ENCODE measurements at regions not wholly inside any gene's neighbourhood (a gene's known extent, or its start where the extent isn't known, plus 50 kb on each side); places are given as distances from the start of the nearest gene placed in this dataset.

DNA sequence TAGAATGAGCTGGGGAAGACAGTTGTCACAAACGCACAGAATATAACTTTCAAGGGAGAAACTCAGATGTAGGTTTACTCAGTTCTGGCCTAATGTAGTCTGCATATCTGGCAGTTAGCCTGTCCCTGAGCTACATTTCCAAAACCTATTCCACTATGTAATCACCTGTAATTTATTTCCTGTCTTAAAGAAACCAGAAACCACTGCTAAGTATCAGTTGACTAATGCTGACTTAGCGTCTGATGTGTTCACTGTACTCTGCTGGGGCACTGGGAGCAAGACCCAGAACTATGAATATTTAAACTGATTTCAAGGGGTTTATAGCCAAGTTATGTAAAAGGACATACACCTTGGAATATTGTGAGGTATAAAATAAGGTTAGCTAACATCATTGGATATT, 1995.2 kb upstream of the PIK3C3 start:
- Mint-ChIP-seq H3K36me3 (peaks cover 0 to 1% (median 0%) of the 10 kb centered on the region in 3 donors), H3K27ac (no peak overlapping the region), H3K4me3 (no peak overlapping the region), H3K9me3 (peaks cover 7 to 23% (median 19%) of the 10 kb centered on the region in 5 donors), H3K27me3 (no peaks in the 10 kb centered on the region), H3K4me1 (no peaks in the 10 kb centered on the region)
- POLR2A ChIA-PET: no interaction called here
- Histone ChIP-seq H3K4me3 (ENCODE audit: low read length) (no peak overlapping the region), H3K36me3 (ENCODE audit: insufficient read depth, low read length) (no peaks in the 10 kb centered on the region), H3K4me1 (ENCODE audit: insufficient read depth, low read length) (no peaks in the 10 kb centered on the region), H3K9me3 (ENCODE audit: low read length) (no peaks in the 10 kb centered on the region), H3K27ac (ENCODE audit: low read depth, low read length) (no peak overlapping the region), H3K27me3 (ENCODE audit: insufficient read depth, low read length, poor library complexity, severe bottlenecking) (no peaks in the 10 kb centered on the region)
- DNase-seq: no peak
- CTCF ChIA-PET: no interaction called here

- ChIA-PET POLR2A (no interaction called here), CTCF (no interaction called here)
- Mint-ChIP-seq H3K4me1 (no peaks in the 10 kb centered on the region), H3K27me3 (no peaks in the 10 kb centered on the region), H3K27ac (no peak overlapping the region), H3K9me3 (peaks cover 5 to 19% (median 13%) of the 10 kb centered on the region in 5 donors), H3K4me3 (no peak overlapping the region), H3K36me3 (no peaks in the 10 kb centered on the region)
- Histone ChIP-seq H3K27me3 (ENCODE audit: insufficient read depth, low read length, poor library complexity, severe bottlenecking) (no peaks in the 10 kb centered on the region), H3K4me3 (ENCODE audit: low read length) (no peak overlapping the region), H3K27ac (ENCODE audit: low read depth, low read length) (no peak overlapping the region), H3K36me3 (ENCODE audit: insufficient read depth, low read length) (no peaks in the 10 kb centered on the region), H3K9me3 (ENCODE audit: low read length) (no peaks in the 10 kb centered on the region), H3K4me1 (ENCODE audit: insufficient read depth, low read length) (no peaks in the 10 kb centered on the region)
- DNase-seq: no peak
These were observed 1996.2 kb upstream of the PIK3C3 start for GRCh38 chr18:39958876-39959275.

- ChIA-PET POLR2A (no interaction called here), CTCF (no interaction called here)
- no peaks in the 10 kb centered on the region for H3K27me3 ChIP-seq (ENCODE audit: insufficient read depth, low read length, poor library complexity, severe bottlenecking)
These were observed 2002.2 kb upstream of the PIK3C3 start for GRCh38 chr18:39952816-39953215.

DNA sequence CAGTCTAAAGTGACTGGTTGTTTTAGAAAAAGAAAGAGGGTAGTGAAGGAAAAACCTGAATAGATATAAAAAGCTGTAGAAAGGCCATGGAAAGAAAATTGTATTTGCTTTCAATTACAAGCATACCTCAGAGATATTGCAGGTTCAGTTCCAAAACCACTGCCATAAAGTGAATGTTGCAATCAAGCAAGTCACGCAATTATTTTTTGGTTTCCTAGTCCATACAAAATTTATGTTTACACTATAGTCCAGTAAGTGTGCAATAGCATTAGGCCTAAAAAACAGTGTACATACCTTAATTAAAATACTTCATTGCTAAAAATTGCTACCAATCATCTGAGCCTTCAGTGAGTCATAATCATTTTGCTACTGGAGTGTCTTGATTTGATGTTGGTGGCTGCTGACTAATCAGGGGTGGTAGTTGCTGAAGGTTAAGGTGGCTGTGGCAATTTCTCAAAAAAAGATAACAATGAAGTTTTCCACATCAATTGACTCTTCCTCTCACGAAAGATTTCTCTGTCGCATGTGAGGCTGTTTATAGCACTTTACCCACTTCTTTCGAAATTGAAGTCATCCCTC, 2003.8 kb upstream of the PIK3C3 start:
- Mint-ChIP-seq H3K27ac (no peak overlapping the region), H3K36me3 (no peaks in the 10 kb centered on the region), H3K9me3 (peaks cover 2 to 44% (median 7%) of the 10 kb centered on the region in 5 donors), H3K4me1 (no peaks in the 10 kb centered on the region), H3K27me3 (no peaks in the 10 kb centered on the region), H3K4me3 (no peak overlapping the region)
- no peak for DNase-seq
- no peak overlapping the region for H3K27ac ChIP-seq (ENCODE audit: low read depth, low read length)
- no peaks in the 10 kb centered on the region for H3K27me3 ChIP-seq (ENCODE audit: insufficient read depth, low read length, poor library complexity, severe bottlenecking)
- H3K36me3 ChIP-seq (ENCODE audit: insufficient read depth, low read length): no peaks in the 10 kb centered on the region
- no peak overlapping the region for H3K4me3 ChIP-seq (ENCODE audit: low read length)
- ChIA-PET CTCF (no interaction called here), POLR2A (no interaction called here)
- no peaks in the 10 kb centered on the region for H3K4me1 ChIP-seq (ENCODE audit: insufficient read depth, low read length)
- no peaks in the 10 kb centered on the region for H3K9me3 ChIP-seq (ENCODE audit: low read length)

More at GRCh38 chr18:39952816-39953215, 2002.2 kb upstream of the PIK3C3 start:
- H3K9me3 ChIP-seq (ENCODE audit: low read length): no peaks in the 10 kb centered on the region
- no peak for DNase-seq
- H3K4me3 ChIP-seq (ENCODE audit: low read length): no peak overlapping the region
- no peaks in the 10 kb centered on the region for H3K36me3 ChIP-seq (ENCODE audit: insufficient read depth, low read length)
- no peaks in the 10 kb centered on the region for H3K4me1 Mint-ChIP-seq
- no peaks in the 10 kb centered on the region for H3K36me3 Mint-ChIP-seq
- no peak overlapping the region for H3K4me3 Mint-ChIP-seq
- peaks cover 5 to 36% (median 12%) of the 10 kb centered on the region in 5 donors for H3K9me3 Mint-ChIP-seq
- H3K4me1 ChIP-seq (ENCODE audit: insufficient read depth, low read length): no peaks in the 10 kb centered on the region
- no peak overlapping the region for H3K27ac ChIP-seq (ENCODE audit: low read depth, low read length)
- no peak overlapping the region for H3K27ac Mint-ChIP-seq
- no peaks in the 10 kb centered on the region for H3K27me3 Mint-ChIP-seq

- POLR2A ChIA-PET: no interaction called here
- Histone ChIP-seq H3K36me3 (ENCODE audit: insufficient read depth, low read length) (no peaks in the 10 kb centered on the region), H3K27ac (ENCODE audit: low read depth, low read length) (no peak overlapping the region), H3K9me3 (ENCODE audit: low read length) (no peaks in the 10 kb centered on the region), H3K27me3 (ENCODE audit: insufficient read depth, low read length, poor library complexity, severe bottlenecking) (no peaks in the 10 kb centered on the region), H3K4me1 (ENCODE audit: insufficient read depth, low read length) (no peaks in the 10 kb centered on the region), H3K4me3 (ENCODE audit: low read length) (no peak overlapping the region)
- Mint-ChIP-seq H3K4me3 (no peak overlapping the region), H3K9me3 (peaks cover 4 to 36% (median 10%) of the 10 kb centered on the region in 5 donors), H3K4me1 (no peaks in the 10 kb centered on the region), H3K27ac (no peak overlapping the region), H3K36me3 (no peaks in the 10 kb centered on the region), H3K27me3 (no peaks in the 10 kb centered on the region)
- CTCF ChIA-PET: no interaction called here
- no peak for DNase-seq
These were observed 2008.4 kb upstream of the PIK3C3 start for GRCh38 chr18:39946623-39947061.

- no peaks in the 10 kb centered on the region for H3K27me3 Mint-ChIP-seq
- no peaks in the 10 kb centered on the region for H3K4me1 Mint-ChIP-seq
- no peak overlapping the region for H3K27ac Mint-ChIP-seq
- POLR2A ChIA-PET: no interaction called here
- DNase-seq: no peak
- no peak overlapping the region for H3K4me3 Mint-ChIP-seq
- no peaks in the 10 kb centered on the region for H3K4me1 ChIP-seq (ENCODE audit: insufficient read depth, low read length)
- H3K27ac ChIP-seq (ENCODE audit: low read depth, low read length): no peak overlapping the region
- no peaks in the 10 kb centered on the region for H3K9me3 ChIP-seq (ENCODE audit: low read length)
- no peaks in the 10 kb centered on the region for H3K27me3 ChIP-seq (ENCODE audit: insufficient read depth, low read length, poor library complexity, severe bottlenecking)
- no peaks in the 10 kb centered on the region for H3K36me3 ChIP-seq (ENCODE audit: insufficient read depth, low read length)
- H3K4me3 ChIP-seq (ENCODE audit: low read length): no peak overlapping the region
- H3K36me3 Mint-ChIP-seq: no peaks in the 10 kb centered on the region
- H3K9me3 Mint-ChIP-seq: peaks cover 2 to 33% (median 8%) of the 10 kb centered on the region in 5 donors
- CTCF ChIA-PET: no interaction called here
These were observed 2010.0 kb upstream of the PIK3C3 start for GRCh38 chr18:39945076-39945475.

DNA sequence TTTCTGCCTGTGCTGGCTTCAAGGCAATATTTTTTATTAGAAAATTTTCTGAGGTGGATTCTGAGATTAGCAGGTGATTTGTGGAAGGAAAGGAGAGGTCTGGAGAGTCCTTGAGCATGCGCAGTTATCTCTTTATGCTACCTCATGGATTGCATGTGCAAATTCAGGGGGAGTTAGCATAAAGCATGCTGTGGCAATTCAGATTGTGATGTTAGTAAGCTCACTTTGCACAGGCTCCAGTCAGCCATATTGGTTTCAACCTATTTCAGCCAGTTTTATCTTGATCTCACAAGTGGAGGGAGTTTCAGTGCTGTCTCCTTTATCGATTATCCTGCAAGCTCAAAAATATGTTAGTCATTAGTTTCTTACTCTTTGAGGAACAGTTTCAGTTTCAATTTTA, 2012.3 kb upstream of the PIK3C3 start:
- Mint-ChIP-seq H3K27me3 (no peaks in the 10 kb centered on the region), H3K9me3 (peaks cover 0 to 33% (median 13%) of the 10 kb centered on the region in 5 donors), H3K4me3 (no peak overlapping the region), H3K4me1 (no peaks in the 10 kb centered on the region), H3K36me3 (no peaks in the 10 kb centered on the region), H3K27ac (no peak overlapping the region)
- no peaks in the 10 kb centered on the region for H3K27me3 ChIP-seq (ENCODE audit: insufficient read depth, low read length, poor library complexity, severe bottlenecking)
- no peaks in the 10 kb centered on the region for H3K36me3 ChIP-seq (ENCODE audit: insufficient read depth, low read length)
- H3K4me1 ChIP-seq (ENCODE audit: insufficient read depth, low read length): no peaks in the 10 kb centered on the region
- ChIA-PET POLR2A (interaction anchor here (0.6 kb wide), 1 partner anchor 328 kb away, joined by 3 read pairs; no protein-coding TSS in a partner anchor), CTCF (no interaction called here)
- no peaks in the 10 kb centered on the region for H3K9me3 ChIP-seq (ENCODE audit: low read length)
- no peak for DNase-seq
- no peak overlapping the region for H3K4me3 ChIP-seq (ENCODE audit: low read length)
- no peak overlapping the region for H3K27ac ChIP-seq (ENCODE audit: low read depth, low read length)

DNA sequence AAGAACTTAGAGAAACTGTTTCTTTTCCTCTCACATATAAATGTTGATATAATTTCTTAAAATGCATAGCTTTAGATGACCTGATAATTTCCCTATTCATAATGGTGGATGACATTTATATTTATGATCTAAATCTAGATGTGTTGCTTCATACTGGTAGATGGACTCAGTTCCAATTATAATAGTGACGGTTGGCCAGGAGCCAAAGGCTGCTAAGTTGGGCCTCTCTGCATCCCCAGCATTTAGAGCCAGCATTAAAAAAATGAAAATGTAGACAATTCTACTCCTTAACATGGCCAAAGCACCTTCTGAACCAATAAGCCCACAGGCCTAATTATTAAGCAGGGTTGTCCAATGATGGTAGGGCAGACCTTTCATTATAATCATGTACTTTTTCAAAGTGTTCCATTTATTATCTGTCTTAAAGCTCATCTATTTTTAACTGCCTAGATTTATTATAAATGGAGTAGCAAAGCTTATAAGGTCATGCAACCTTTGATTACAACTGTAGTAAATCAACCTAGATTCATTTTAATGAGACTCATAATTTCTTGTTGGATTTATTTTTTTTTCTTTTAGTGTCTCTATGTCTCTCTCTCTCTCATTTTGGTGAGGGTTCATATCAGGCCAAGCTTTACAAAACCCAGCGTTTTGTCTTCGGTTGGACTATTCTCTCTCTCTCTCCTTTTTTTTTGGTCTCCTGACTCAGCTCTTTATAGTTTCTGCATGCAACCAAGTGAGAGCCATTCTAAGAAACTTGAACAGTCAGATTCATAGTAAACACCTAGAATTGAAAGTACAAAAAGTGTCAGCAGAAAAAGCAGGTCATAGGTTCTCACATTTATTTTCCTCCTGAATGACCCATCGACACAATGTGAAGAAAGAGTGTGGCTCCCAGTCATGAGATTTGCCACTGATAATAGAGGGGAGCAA, 2016.1 kb upstream of the PIK3C3 start:
- ChIA-PET POLR2A (no interaction called here), CTCF (no interaction called here)
- Mint-ChIP-seq H3K4me1 (no peaks in the 10 kb centered on the region), H3K4me3 (no peak overlapping the region), H3K27ac (no peak overlapping the region), H3K9me3 (peaks cover 1 to 32% (median 15%) of the 10 kb centered on the region in 5 donors), H3K27me3 (no peaks in the 10 kb centered on the region), H3K36me3 (no peaks in the 10 kb centered on the region)
- no peak for DNase-seq
- Histone ChIP-seq H3K9me3 (ENCODE audit: low read length) (no peaks in the 10 kb centered on the region), H3K36me3 (ENCODE audit: insufficient read depth, low read length) (no peaks in the 10 kb centered on the region), H3K27me3 (ENCODE audit: insufficient read depth, low read length, poor library complexity, severe bottlenecking) (no peaks in the 10 kb centered on the region), H3K4me1 (ENCODE audit: insufficient read depth, low read length) (no peaks in the 10 kb centered on the region), H3K4me3 (ENCODE audit: low read length) (no peak overlapping the region), H3K27ac (ENCODE audit: low read depth, low read length) (no peak overlapping the region)

Measured in CD8-positive, alpha-beta memory T cell (primary cell).